NT2/D1 (cell line): ENCODE measurements at regions not wholly inside any gene's neighbourhood (a gene's known extent, or its start where the extent isn't known, plus 50 kb on each side); places are given as distances from the start of the nearest gene placed in this dataset.

Source experiments
- SUZ12 ChIP-seq: IDR thresholded peaks from 2 replicates; pipeline ENCODE4 v1.6.1; 2011; ENCODE audit not compliant: insufficient read length, insufficient read depth; ENCODE audit errors: extremely low read depth
- YY1 ChIP-seq: IDR thresholded peaks from 2 replicates; pipeline ENCODE4 v1.6.1; 2011; ENCODE audit not compliant: insufficient read length, insufficient read depth

GRCh38 chr9:113754739-113755138 lies 121.4 kb upstream of the ZNF618 start:
- TF ChIP-seq YY1: no peak
- TF ChIP-seq SUZ12: no peak
